Adipocyte (in vitro differentiated cells): ENCODE measurements at regions not wholly inside any gene's neighbourhood (a gene's known extent, or its start where the extent isn't known, plus 50 kb on each side); places are given as distances from the start of the nearest gene placed in this dataset.

ENCODE experiments used
- DNase-seq: peaks from one replicate; pipeline ENCODE4 v3.0.0-alpha.2; 2015; ENCODE audit warnings: low read depth
- H3K27me3 ChIP-seq: replicated peaks from 2 replicates; pipeline ENCODE4 v1.7.0; 2013; ENCODE audit warnings: mild to moderate bottlenecking, low read length, moderate library complexity; ENCODE audit not compliant: control insufficient read depth, insufficient read depth
- H3K36me3 ChIP-seq: 2 replicates; pipeline ENCODE4 v1.7.0; 2013; ENCODE audit warnings: low read length, mild to moderate bottlenecking, moderate library complexity; ENCODE audit not compliant: control insufficient read depth, insufficient read depth, severe bottlenecking
- H3K4me1 ChIP-seq: 2 replicates; pipeline ENCODE4 v1.7.0; 2013; ENCODE audit warnings: mild to moderate bottlenecking, low read length, moderate library complexity; ENCODE audit not compliant: control insufficient read depth, insufficient read depth
- H3K4me3 ChIP-seq: 2 replicates; pipeline ENCODE4 v1.7.0; 2013; ENCODE audit warnings: mild to moderate bottlenecking, low read length, moderate library complexity
- H3K9ac ChIP-seq: 2 replicates; pipeline ENCODE4 v1.7.0; 2013; ENCODE audit warnings: mild to moderate bottlenecking, low read length, moderate library complexity
- H3K9me3 ChIP-seq: 2 replicates; pipeline ENCODE4 v1.7.0; 2013; ENCODE audit warnings: mild to moderate bottlenecking, low read length, moderate library complexity; ENCODE audit not compliant: control insufficient read depth

DNA sequence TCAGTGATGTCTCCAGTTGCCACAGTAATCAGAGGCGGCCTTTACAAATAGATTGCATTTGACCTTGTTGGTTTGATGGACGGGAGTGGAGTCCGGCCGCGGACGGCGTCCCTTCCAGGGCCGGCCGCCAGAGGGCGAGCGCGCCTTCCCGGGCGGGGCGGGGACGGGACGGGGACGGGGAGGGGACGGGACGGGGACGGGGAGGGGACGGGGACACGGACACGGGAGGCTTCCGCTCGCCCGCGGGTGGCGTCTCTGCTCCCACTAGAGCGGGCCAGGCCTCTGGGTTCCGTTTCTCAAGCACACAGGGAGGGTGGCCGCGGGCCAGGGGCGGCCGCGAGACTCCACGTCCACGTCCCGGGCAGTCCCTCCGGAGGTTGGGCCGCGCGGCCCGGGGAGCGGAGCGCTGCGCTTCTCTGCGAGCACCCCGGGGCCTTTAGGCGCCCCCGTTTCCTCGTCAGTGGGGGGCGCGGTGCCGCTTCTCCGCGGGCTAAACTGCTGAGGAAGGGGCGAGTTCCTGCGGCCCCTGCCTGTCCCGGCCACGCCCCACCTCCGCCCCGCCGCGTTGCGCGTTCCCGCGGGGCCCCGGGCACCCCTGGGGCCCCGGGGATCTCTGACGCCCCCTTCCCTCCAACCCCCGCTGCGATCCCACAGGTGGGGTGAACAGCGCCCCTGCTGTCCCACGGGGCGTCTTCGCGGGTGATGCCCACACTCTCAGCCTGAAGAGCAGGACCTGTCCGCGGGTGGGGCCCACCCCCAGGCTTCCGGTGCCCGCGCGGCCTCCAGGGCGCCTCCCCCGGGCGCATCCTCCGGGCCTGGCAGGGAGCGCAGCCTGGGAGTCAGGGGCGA, 84.2 kb upstream of the MKI67 start:
- H3K9ac ChIP-seq = peak overlapping the region; percentile 58
- DNase-seq = peak; percentile 36
- no peaks in the 10 kb centered on the region for H3K36me3 ChIP-seq
- peak overlapping the region; percentile 69 for H3K4me3 ChIP-seq
- no peaks in the 10 kb centered on the region for H3K9me3 ChIP-seq
- peaks cover 4% of the 10 kb centered on the region for H3K4me1 ChIP-seq
- peaks cover 37% of the 10 kb centered on the region for H3K27me3 ChIP-seq

DNA sequence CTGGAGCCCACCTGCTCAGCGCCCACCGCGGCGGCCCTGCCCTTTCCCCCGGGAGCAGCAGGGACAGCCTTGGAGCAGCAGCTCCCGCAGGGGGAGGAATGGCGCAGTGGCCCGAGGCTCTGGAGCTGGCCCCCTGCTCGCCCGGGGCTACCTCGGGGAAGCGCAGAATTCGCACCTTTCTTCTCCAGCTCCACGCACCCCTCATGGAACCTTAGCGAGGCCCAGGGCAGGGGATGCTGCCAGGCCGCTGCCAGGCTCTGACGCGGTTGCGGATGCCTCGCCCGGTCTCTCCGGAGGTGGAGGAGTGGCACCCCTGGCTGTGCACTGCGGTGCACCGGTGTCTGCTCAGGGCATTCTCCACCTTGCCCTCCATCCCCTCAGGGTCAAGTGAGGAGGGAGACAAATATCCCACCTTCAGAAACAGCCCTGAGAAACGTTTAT, 84.9 kb upstream of the MKI67 start:
- Histone ChIP-seq H3K27me3 (peaks cover 40% of the 10 kb centered on the region), H3K4me3 (no peak overlapping the region), H3K4me1 (peaks cover 4% of the 10 kb centered on the region), H3K36me3 (no peaks in the 10 kb centered on the region), H3K9ac (no peak overlapping the region), H3K9me3 (no peaks in the 10 kb centered on the region)
- no peak for DNase-seq

DNA sequence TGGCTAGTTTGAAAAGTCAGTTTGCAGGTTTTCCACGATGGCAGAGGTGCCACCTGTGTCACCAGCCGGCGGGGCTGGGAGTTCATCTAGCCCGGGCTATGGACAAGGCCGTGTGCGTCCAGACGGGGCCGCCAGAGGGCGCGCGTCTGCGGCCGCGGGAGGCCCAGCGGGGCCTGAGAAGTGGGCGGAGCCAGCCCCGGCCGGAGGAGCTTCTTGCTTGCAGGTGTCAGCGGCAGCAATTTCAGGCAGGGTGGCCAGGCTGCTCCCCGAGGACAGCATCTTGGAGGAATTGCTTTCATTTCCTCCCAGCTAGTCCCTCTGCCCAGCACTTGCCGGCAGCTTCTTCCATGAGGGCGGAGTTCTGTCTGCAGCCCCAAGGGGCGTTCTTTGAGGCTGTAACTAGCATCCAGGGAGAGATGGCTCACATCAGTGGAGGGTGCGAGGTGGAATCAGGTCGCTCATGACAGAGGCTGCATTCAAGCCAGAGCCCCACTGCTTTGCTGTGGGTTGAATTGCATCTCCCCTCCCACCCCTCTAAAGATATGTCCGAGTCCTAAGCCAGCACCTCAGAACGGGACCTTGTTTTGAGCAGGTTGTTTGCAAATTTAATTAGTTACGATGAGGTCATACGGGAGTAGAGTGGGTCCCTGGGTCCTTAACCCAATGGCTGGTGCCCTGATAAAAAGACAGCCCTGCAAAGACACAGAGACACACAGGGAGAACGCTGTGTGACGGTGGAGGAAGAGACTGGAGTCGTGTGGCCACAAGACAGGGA, 85.9 kb upstream of the MKI67 start:
- H3K36me3 ChIP-seq = no peaks in the 10 kb centered on the region
- H3K27me3 ChIP-seq = peaks cover 37% of the 10 kb centered on the region
- peak; percentile 65 for DNase-seq
- H3K9ac ChIP-seq = no peak overlapping the region
- H3K9me3 ChIP-seq = no peaks in the 10 kb centered on the region
- H3K4me3 ChIP-seq = peak overlapping the region; percentile 68
- H3K4me1 ChIP-seq = peaks cover 4% of the 10 kb centered on the region

DNA sequence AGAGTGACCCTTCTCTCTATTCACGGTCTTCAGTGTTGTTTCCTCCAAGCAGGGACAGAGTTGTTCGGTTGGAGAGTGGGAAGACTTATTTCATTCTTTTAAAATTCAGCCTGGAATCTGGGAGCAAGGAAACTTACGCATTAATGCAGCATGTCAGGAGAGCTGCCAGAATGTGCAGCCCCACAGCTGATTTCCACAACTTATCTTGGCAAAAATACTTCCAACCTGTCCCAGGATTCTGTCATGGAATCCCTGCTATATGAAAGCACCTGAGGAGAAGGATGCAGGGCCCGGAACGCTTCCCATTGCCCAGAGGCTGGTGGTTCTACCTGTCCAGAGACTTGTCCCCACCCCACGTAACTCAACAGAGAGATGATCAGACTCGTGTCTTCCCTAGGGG, 86.9 kb upstream of the MKI67 start:
- no peaks in the 10 kb centered on the region for H3K9me3 ChIP-seq
- H3K4me1 ChIP-seq = peaks cover 4% of the 10 kb centered on the region
- peaks cover 33% of the 10 kb centered on the region for H3K27me3 ChIP-seq
- no peak for DNase-seq
- H3K9ac ChIP-seq = no peak overlapping the region
- no peaks in the 10 kb centered on the region for H3K36me3 ChIP-seq
- H3K4me3 ChIP-seq = no peak overlapping the region

DNA sequence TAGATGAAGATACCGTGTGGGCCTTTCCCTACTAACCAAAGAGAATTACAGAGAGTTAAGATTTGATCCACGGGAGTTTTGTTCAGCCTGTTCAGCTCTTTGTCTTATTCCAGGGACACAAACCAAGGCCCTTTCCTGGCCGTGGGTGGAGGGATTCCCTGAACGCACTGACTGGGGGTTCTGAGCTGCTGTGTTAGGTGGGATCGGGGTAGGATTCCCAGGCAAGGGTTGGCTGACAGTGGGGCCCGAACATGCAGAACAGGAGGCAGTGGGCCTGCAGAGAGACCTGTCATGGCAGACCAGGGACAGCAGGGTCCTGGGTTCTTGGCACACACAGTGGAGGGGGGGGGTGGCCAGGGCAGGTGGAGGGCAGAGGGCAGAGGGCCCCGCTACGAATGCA, 89.5 kb upstream of the MKI67 start:
- no peaks in the 10 kb centered on the region for H3K36me3 ChIP-seq
- H3K4me1 ChIP-seq = no peaks in the 10 kb centered on the region
- H3K9me3 ChIP-seq = no peaks in the 10 kb centered on the region
- no peak overlapping the region for H3K4me3 ChIP-seq
- no peak overlapping the region for H3K9ac ChIP-seq
- H3K27me3 ChIP-seq = peaks cover 24% of the 10 kb centered on the region
- no peak for DNase-seq

DNA sequence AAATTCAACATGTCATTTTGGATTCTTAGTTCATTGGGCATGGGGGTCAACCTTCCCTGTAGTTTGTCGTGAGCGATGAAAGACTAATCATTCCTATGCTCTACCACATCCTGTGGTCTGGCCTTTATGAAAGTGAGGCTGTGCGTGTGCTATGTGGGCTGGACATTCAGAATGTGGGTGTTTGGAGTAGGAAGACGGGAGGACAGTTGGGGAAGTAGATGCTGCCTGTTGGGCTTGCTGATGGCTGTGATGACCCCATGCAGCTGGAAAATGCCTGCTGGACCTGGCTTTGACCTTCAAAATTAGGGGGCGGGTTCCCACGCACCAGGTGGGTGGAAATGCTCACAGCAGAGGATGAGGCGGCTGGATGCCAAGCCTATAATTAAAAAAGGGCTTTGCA, 90.9 kb upstream of the MKI67 start:
- Histone ChIP-seq H3K27me3 (peaks cover 22% of the 10 kb centered on the region), H3K9me3 (no peaks in the 10 kb centered on the region)
- DNase-seq = no peak

DNA sequence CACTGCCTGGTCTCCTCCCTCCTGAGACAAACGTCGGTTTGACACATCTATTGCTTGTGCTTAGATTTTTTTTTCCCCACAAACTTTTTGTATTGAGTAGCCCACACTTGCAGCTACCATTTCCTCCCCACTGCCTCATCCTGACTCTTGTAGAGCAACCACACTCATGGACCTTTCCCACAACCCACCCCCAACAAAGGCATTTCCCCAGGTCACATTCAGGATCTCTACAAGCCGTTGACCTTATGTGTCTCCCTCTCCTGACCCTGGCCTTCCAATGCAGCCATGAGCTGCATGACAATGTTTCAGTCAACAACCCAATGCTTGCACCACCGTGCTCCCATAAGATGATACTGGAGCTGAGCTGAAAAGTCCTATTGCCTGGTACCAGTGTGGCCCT, 91.9 kb upstream of the MKI67 start:
- Histone ChIP-seq H3K27me3 (peaks cover 20% of the 10 kb centered on the region), H3K4me3 (no peak overlapping the region), H3K36me3 (no peaks in the 10 kb centered on the region), H3K9me3 (no peaks in the 10 kb centered on the region), H3K4me1 (no peaks in the 10 kb centered on the region), H3K9ac (no peak overlapping the region)
- no peak for DNase-seq

More for the DNA sequence above, 90.9 kb upstream of the MKI67 start:
- Histone ChIP-seq H3K36me3 (no peaks in the 10 kb centered on the region), H3K4me3 (no peak overlapping the region), H3K9ac (no peak overlapping the region), H3K4me1 (no peaks in the 10 kb centered on the region)

DNA sequence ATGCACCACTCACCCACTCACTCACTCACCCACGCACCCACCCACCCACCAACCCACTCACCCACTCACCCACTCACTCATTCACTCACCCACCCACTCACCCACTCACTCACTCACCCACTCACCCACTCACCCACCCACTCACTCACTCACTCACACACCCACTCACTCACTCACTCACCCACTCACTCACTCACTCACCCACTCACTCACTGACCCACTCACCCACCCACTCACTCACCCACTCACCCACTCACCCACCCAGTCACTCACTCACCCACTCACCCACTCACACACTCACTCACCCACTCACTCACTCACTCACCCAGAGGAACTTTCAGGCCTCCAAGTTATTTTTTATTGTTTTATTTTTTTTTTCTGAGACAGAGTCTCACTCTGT, 93.1 kb upstream of the MKI67 start:
- H3K9me3 ChIP-seq = no peaks in the 10 kb centered on the region
- no peak for DNase-seq
- peaks cover 20% of the 10 kb centered on the region for H3K27me3 ChIP-seq
- H3K4me1 ChIP-seq = no peaks in the 10 kb centered on the region
- no peak overlapping the region for H3K9ac ChIP-seq
- no peak overlapping the region for H3K4me3 ChIP-seq
- H3K36me3 ChIP-seq = no peaks in the 10 kb centered on the region

DNA sequence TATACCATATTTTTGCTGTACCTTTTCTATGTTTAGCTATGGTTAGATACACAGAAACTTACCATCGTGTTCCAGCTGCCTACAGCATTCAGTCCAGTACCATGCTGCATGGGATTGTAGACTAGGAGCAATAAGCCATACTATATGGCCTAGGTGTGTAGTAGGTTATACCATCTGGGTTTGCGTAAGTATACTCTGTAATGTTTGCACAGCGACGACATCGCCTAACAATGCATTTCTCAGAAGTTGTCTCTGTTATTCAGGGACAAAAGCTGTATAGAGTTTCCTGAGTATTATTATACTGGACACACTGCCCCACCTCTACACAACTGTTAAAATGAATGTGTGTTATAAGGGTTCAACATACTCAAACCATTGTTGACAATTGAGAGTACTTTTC, 93.8 kb upstream of the MKI67 start:
- no peak overlapping the region for H3K9ac ChIP-seq
- no peaks in the 10 kb centered on the region for H3K9me3 ChIP-seq
- H3K4me3 ChIP-seq = no peak overlapping the region
- H3K27me3 ChIP-seq = peaks cover 17% of the 10 kb centered on the region
- no peaks in the 10 kb centered on the region for H3K4me1 ChIP-seq
- H3K36me3 ChIP-seq = no peaks in the 10 kb centered on the region
- no peak for DNase-seq

DNA sequence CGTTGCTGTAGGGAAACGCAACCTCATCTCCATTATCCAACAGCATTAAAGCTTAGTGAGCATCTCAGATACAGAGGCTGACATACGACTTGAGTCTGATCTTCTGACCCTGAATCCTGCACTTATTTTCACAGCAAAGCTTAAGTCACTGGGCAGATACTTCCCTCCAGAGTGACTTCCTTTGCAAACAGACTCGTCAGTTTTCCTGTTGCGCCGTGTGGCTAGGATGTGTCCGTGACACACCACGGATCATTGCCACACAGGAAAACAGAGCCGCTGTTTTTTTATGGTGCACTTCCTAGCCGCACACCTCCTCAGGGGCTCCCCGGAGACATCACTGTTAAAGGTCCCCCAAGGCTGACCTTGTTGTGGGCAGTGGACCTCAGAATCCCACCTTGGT, 94.9 kb upstream of the MKI67 start:
- no peak for DNase-seq
- H3K9me3 ChIP-seq = no peaks in the 10 kb centered on the region
- H3K4me1 ChIP-seq = no peaks in the 10 kb centered on the region
- peaks cover 8% of the 10 kb centered on the region for H3K27me3 ChIP-seq
- H3K36me3 ChIP-seq = no peaks in the 10 kb centered on the region
- no peak overlapping the region for H3K9ac ChIP-seq
- no peak overlapping the region for H3K4me3 ChIP-seq

DNA sequence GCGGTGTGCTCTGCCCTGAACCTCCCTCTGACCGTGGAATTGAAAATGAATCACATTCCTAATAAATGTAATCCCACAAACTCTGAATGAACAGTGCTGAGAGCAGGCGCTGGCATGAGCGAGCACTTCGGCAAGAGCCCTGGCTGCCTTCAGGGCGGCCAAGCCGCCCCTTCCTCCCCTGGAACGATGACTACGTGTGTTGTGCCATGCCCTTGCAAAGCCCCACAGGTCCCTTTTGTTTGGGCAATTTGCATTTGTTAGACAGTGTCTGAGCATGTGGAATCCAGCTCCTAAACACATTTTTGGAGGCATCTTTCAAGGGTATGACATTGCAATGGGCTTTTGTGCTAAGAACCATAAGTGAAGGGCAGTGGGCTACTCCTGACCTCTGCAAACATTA, 95.6 kb upstream of the MKI67 start:
- no peaks in the 10 kb centered on the region for H3K4me1 ChIP-seq
- H3K4me3 ChIP-seq = no peak overlapping the region
- H3K36me3 ChIP-seq = no peaks in the 10 kb centered on the region
- H3K9me3 ChIP-seq = no peaks in the 10 kb centered on the region
- H3K9ac ChIP-seq = no peak overlapping the region
- H3K27me3 ChIP-seq = peaks cover 8% of the 10 kb centered on the region
- no peak for DNase-seq
